ENCODE measurements at regions not wholly inside any gene's neighbourhood (a gene's known extent, or its start where the extent isn't known, plus 50 kb on each side); places are given as distances from the start of the nearest gene placed in this dataset.
"Not testable (repeated sequence)": the region's sequence is repeated elsewhere in the genome, so short reads cannot be mapped to it uniquely, and the experiment has no call there.

DNA sequence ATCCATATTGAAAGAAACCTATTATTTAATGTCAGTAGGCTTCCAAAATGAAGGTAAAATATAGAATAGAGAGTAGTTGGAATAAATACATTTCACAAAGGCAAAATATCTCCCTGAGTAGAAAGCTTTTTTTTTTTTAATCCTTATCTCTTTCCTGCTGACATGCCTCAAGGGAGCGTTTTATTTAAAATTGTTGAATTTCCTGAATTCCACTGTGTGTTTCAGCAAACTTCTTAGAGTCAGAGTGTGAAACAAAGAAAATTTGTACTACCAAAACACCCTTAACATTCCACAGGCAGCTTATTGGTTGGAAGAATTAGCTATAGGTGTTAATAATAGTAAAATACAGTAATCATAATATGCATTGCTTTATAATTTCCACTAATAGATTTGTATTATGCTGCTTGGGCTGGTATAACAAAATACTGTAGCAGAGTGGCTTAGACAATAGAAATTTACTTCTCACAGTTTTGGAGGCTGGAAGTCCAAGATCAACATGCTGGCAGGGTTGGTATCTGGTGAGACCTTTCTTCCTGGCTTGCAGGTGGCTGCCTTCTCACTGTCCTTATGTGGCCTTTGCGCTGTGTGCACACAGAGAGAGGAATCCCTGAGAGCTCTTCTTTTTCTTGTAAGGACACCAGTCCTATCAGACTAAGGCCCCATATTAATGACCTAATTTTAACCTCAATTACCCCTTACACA lies 468.4 kb upstream of the C1orf87 start:
- DNase-seq (ENCODE audit: low spot score): no peak

DNA sequence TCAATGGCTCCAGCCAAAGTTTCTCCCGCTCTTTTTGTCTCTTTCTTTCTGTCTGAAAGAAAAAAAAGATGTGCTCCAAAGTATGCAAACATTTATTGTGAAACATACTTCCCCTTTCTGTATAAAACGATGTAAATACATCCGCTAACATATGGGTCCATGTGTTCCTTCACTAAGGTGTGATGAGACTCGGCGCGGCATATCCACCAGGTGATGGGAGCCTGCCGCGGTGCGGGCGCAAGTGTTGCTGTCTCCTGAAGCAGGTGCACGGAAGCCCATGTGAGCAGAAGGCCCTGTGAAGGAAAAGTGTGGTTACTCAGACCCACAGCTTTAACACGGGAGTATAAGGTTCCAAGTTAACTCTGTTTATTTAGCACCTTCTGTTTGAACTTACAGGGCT lies 466.6 kb upstream of the C1orf87 start:
- no peak for DNase-seq (ENCODE audit: low spot score)

DNA sequence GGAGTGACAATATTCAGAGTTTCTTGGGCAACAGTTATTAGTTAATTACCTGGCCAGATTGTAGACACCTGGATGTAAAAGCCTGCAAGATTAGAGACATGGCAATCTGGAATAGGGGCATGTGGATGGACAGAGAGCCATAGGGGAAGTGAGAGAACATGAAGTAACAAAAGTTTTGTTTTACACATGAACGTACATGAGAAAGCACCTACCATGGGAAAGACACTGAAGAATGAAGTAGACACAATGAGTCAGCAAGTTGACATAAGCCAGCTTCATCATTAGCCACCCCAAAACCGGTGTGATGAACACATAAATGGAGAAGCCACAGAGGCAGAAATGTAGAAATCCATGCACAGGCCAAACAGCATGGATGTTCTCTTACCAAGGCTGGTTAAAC lies 462.1 kb upstream of the C1orf87 start:
- DNase-seq (ENCODE audit: low spot score): no peak

GRCh38 chr1:60527567-60527966 lies 454.0 kb upstream of the C1orf87 start:
- no peak for DNase-seq (ENCODE audit: low spot score)

DNA sequence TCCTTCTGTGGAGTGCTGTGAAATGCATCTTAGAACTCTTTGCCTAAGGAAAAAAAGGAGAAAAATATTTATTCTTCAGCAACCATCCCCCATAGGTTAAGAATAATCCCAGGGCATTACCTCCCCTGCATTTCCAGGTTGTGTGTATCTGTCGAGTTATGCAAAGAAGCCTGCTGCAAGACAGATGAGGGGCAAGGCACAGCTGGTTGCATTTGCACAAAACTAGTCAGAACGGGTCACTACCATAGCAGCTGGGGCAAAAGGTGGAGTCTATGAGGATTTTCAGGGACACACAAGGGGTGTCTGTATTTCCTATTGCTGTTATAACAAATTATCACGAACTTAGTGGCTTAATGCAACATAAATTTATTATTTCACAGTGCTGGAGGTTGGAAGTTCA lies 443.4 kb upstream of the C1orf87 start:
- DNase-seq (ENCODE audit: low spot score): no peak

GRCh38 chr1:60510162-60510561 lies 436.6 kb upstream of the C1orf87 start:
- DNase-seq (ENCODE audit: low spot score): peak; percentile 29

GRCh38 chr1:60504206-60504840 lies 430.8 kb upstream of the C1orf87 start:
- DNase-seq (ENCODE audit: low spot score): no peak

- no peak for DNase-seq (ENCODE audit: low spot score)
These were observed 429.8 kb upstream of the C1orf87 start for GRCh38 chr1:60503266-60503925.

- DNase-seq (ENCODE audit: low spot score): no peak
These were observed 428.9 kb upstream of the C1orf87 start for GRCh38 chr1:60502506-60502905.

- DNase-seq (ENCODE audit: low spot score): not testable (repeated sequence)
These were observed 416.4 kb upstream of the C1orf87 start for GRCh38 chr1:60489916-60490480.

DNA sequence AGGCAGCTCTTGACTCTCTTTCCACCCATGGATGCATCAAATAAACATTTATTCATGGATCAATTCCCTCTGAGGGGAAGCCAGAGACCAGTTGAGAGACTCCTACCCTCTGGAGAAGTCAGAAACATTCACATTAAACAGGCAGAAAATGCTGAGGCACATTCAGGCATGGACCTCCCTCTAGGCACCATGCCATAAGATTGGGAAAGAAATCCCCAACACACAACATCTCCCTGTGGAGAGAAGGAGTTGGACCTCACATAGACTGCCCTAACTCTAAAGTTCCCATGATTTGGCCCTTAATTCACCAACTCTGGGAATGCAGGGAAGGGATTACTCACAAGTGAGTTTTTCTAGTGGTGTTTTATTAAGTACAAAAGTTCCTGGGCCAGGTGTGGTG lies 415.3 kb upstream of the C1orf87 start:
- no peak for DNase-seq (ENCODE audit: low spot score)

DNA sequence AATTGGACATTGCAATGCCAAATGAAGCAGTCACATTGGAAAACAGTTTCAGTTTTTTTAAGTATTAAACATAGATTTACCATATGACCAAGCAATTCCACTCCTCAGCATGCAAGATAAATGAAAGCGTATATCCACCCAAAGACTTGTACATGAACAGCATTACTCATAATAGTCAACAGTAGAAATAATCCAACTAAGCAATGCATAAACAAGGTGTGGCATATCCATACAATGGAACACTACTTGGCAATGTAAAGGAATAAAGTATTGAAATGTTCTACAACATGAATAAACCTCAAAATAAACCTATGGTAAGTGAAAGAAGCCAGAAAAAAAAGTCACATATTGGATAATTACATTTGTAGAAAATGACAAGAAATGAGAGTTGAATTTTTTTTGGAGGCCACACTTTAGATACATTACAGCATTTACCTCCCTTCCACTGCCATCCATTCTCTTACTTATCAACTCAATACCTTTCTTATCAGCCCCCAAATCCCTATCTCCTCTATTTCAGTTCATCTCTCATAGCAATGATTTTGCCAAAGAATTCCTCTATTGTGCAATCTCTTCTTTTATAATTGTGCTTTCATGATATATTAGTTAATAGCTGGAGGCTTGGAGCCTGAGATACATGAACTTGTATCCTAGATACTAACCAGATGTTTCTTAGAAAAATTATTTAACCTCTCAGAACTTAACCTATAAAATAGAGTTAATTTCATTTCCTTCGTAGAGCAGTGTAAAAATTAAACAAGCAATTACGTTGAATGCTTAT lies 414.2 kb upstream of the C1orf87 start:
- no peak for DNase-seq (ENCODE audit: low spot score)

DNA sequence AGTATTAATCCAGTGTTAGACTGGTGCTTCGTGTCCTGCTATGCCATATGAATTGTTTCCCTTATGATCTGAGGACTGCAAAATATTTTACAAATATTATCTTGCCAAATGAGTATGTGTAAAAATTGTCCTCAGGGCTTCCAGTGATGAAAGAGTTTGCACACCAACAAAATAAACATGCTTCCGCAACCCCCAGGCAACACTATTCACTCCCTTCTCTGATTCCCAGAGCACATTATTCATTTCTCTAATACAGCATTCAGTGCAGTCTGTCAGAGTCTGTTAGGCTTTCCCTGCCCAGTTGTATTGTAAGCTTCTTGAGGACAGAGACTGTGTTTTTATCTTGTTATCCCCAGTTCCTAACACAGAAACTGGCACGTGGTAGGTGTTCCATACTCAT lies 409.9 kb upstream of the C1orf87 start:
- DNase-seq (ENCODE audit: low spot score): no peak

GRCh38 chr1:60470246-60470645 lies 396.7 kb upstream of the C1orf87 start:
- DNase-seq (ENCODE audit: low spot score): no peak

DNA sequence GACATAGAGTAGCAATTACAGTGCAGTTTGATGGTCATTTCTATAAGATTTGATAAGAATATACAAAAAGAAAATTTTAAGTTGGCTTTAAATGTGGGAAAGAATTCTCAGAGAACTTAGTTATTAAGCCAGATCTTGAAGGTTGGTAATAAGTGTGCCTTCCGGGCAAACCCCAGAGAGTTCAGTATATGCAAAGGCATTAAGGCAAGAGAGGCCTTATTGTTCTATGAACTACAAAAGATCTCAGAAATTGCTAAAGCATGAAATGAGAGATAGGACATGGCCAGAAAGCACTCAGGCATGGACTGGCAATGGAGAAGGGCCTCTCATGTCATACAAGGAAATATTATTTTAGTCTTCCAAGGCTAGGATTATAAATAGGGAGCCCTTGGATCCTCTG lies 390.2 kb upstream of the C1orf87 start:
- no peak for DNase-seq (ENCODE audit: low spot score)

DNA sequence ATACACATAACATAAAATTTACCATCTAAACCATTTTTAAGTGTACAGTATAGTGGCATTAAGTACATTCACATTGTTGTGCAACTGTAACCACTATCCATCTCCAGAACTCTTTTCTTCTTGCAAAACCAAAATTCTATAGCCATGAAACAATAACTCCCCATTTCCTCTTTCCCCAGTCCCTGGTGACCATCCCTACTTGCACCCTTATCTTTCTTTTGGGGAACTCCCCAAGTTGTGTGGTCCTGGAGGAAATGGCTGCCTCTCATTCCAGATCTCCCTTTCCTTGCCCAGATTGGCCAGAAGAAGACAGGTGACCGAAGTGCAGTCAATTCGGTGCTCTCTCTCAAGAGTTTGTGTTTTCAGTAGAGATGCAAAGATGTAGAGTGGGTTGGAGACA lies 389.6 kb upstream of the C1orf87 start:
- DNase-seq (ENCODE audit: low spot score): no peak

- no peak for DNase-seq (ENCODE audit: low spot score)
These were observed 388.5 kb upstream of the C1orf87 start for GRCh38 chr1:60461925-60462595.

DNA sequence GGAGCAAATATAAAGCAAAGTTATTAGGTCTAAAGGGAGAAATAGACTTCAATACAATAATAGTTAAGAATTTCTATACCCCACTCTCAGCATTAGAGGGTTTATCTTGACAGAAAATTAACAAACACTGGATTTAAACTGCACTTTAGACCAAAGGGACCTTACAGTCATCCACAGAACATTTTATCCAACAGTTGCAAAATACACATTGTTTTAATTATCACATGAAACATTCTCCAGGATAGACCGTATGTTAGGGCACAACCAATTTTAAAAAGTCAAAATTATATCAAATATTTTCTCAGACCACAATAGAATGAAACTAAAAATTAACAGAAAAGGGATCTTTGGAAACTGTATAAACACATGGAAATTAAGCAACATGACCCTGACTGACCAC lies 384.5 kb upstream of the C1orf87 start:
- no peak for DNase-seq (ENCODE audit: low spot score)

GRCh38 chr1:60449876-60450275 lies 376.3 kb upstream of the C1orf87 start:
- DNase-seq (ENCODE audit: low spot score): no peak

DNA sequence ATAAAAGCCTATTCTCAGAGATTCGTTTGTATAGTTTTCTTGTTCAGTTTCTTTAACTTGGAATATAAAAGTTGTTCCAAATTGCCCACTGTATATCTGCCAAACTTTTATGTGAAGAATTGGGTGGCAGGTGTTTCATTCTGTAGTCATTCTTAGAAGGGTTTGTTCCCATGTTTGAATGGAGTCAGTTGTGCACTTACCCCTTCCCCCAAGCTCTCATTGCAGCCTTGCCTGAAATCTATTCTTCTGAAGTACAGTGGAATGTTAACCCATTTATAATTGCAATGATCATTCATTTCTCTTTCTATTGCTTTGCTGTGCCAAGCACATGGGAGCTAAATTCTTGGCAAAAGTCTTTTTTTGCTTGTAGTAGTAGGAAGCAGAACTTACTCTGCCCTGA lies 375.3 kb upstream of the C1orf87 start:
- DNase-seq (ENCODE audit: low spot score): no peak

GRCh38 chr1:60444680-60445079 lies 371.1 kb upstream of the C1orf87 start:
- no peak for DNase-seq (ENCODE audit: low spot score)

DNA sequence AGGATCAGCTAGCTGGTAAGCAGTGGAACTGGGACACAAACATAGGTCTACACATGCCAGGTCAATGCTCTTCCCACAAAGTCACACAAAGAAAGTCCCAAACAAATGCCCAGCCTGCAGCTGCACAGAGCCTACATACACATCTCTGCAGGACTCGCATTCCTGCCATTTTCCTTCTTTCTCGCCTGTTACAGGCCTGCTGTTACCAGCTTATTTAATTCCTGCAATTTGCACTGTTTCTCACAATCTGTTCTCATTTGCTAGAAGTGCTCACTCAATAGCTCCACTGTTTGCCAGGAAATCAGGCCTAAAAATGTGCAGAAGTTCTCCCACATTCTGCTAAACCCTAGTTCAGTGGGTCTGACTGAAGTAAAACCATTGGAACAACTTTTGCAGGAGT lies 362.6 kb upstream of the C1orf87 start:
- no peak for DNase-seq (ENCODE audit: low spot score)

Data from A172 (cell line).